GM10266 (cell line): ENCODE measurements at regions not wholly inside any gene's neighbourhood (a gene's known extent, or its start where the extent isn't known, plus 50 kb on each side); places are given as distances from the start of the nearest gene placed in this dataset.
"Not testable (repeated sequence)": the region's sequence is repeated elsewhere in the genome, so short reads cannot be mapped to it uniquely, and the experiment has no call there.

ENCODE experiments used
- DNase-seq: peaks from one replicate; pipeline ENCODE4 v3.0.0; 2012; ENCODE audit errors: extremely low spot score
- TF ChIP-seq, protein P1 (sequence below): IDR thresholded peaks from 2 replicates; pipeline ENCODE4 v1.5.1; 2012; ENCODE audit warnings: mild to moderate bottlenecking, low read depth; ENCODE audit not compliant: control insufficient read depth, insufficient read depth; ENCODE audit errors: missing control alignments

DNA sequence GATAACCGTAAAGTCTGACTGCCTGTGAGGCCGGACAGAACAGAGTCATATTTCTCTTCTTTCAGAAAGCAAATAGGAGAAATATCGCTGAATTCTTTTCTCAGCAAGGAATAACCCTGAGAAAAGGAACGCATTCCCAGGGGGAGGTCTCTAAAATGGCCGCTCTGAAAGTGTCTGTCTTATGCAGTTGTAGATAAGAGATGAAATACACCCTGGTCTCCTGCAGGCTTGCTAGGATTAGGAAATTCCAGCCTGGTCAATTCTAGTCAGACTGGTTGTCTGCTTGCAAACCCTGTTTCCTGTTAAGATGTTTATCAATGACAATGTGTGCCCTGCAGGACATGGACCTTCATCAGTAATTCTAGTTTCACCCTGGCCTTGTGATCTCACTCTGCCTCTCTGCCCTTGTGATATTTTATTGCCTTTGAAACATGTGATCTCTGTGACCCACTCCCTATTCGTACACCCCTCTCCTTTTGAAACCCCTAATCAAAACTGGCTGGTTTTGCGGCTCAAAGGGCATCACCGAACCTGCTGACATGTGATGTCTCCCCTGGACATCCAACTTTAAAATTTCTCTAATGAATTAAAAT lies 934.8 kb upstream of the SPRY2 start:
- DNase-seq, result no peak
- TF ChIP-seq, protein P1, sequence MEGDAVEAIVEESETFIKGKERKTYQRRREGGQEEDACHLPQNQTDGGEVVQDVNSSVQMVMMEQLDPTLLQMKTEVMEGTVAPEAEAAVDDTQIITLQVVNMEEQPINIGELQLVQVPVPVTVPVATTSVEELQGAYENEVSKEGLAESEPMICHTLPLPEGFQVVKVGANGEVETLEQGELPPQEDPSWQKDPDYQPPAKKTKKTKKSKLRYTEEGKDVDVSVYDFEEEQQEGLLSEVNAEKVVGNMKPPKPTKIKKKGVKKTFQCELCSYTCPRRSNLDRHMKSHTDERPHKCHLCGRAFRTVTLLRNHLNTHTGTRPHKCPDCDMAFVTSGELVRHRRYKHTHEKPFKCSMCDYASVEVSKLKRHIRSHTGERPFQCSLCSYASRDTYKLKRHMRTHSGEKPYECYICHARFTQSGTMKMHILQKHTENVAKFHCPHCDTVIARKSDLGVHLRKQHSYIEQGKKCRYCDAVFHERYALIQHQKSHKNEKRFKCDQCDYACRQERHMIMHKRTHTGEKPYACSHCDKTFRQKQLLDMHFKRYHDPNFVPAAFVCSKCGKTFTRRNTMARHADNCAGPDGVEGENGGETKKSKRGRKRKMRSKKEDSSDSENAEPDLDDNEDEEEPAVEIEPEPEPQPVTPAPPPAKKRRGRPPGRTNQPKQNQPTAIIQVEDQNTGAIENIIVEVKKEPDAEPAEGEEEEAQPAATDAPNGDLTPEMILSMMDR, result no peak

DNA sequence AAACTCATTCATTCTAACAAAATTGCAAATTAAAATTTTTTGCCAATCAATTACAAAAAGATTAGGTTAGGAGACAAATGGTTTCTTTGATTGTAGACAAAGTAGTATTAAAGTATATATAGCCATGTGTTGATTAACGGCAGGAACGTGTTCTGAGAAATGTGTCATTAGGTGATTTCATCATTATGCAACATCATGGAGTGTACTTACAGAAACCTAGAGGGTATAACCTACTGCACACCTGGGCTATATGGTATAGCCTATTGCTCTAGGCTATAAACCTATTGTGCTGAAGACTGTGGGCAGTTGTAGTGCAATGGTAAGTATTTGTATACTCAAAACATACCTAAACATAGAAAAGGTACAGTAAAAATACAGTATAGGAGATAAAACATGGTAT lies 906.8 kb upstream of the SPRY2 start:
- DNase-seq, result no peak
- TF ChIP-seq, protein P1, result no peak

DNA sequence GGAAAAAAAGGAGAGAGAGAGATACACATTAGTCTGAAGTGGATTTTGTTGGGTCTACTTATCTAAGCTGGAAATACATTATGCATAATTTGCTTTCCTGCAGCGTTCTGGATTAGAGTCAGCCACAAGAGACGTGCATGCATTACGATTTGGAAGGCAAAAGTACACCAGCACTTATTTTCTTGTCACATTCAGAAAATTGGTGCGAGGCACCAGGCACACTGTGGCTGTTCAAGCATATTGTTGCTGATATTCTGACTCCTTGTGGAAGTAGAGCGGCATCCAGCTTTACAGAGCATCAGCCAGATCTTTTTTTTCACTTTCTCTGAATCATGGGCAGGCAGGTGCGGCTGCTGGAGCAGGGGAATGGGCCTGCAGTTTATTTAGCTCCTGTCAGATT lies 905.6 kb upstream of the SPRY2 start:
- TF ChIP-seq, protein P1, result no peak
- DNase-seq, result no peak

DNA sequence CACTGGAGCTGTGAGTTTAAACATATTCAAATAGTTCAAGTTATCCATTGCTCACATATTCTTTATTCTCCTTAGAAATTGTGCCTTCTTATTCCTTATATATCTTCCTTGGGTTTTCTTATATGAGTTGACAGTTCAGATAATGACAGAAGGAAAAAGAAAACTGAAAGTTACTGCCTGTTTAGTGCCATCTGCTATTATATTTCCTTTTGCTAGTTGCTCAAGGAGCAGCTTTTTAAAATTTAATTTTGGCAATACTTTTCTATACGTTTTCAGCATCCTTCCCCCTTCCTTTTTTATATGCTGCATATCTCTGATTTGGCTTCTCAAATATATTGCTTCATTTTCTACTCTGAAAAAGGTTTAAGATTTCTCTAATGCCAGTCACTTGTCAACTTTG lies 903.1 kb upstream of the SPRY2 start:
- no peak for DNase-seq
- TF ChIP-seq, protein P1, result no peak

DNA sequence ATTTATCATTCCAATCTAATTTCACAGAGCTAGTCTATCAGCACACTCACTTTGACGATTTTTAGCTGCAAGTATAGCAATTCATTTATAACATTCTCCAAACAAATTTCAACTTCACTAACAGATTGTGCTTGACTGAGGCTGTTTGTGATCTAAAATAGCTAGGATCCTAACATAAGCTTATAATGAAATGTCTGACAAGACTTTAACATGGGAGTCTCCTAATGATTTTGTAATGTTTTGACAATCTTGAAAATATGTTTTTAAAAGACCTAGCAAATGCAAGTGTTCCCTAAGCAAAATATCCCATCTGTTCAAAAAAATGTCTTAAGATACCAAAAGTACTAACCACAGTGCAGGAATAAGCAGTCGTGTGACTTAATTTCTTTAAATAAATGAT lies 889.5 kb upstream of the SPRY2 start:
- TF ChIP-seq, protein P1, result no peak
- DNase-seq, result no peak

DNA sequence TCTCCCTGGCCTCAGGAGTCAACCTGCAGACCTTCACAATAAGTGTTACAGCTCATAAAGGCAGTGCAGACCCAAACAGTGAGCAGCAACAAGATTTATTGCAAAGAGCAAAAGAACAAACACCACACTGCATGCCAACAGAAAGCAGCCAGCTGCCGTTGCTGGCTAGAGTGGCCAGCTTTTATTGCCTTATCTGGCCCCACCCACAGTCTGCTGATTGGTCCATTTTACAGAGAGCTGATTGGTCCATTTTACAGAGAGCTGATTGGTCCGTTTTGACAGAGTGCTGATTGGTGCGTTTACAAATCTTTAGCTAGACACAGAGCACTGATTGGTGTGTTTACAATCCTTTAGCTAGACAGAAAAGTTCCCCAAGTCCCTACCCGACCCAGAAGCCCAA lies 885.9 kb upstream of the SPRY2 start:
- not testable (repeated sequence) for DNase-seq

DNA sequence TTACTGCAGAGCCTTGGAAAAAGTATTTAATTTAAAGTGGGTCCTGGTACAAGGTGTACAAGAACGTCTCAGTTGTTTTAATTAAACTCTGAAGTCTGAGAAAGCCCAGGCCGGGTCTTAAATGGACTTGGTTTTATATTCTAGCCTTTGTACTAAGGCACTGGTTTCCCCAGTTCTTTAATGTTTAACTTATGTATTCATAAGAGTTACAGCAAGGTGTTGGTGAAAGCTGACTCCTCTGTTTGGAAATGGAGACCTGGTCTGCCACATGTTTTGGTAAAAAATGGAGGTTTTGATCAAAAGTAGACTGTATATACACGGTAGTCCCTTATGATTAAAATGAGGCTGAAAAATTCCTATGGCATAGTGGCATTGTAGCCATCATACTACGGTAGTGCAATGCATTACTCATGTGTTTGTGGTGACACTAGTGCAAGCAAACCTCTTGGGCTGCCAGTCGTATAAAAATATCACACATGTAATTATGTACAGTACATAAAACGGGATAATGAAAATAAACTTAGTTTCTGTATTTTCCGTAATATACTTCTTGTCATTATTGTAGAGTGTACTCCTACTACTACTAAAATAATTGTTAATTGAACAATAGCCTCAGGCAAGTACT lies 883.4 kb upstream of the SPRY2 start:
- no peak for DNase-seq
- TF ChIP-seq, protein P1, result no peak

DNA sequence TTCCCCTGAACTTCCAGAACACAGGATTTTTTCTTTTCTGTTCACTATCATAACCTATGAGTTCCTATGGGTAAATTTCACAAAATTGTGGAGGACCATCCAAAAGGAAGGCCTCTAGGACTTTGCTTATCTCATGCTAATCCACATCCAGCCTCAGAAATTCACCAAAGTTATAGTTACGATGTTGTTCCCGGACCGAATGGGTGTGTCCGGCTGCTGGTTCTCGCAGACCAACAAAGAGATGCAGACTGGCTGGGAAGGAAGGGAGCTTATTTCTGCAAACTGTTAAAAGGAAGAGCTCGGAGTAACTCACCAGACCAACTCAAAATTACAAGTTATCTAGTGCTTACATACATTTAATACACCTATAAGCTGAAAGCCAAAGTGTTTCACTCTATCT lies 882.9 kb upstream of the SPRY2 start:
- no peak for DNase-seq
- TF ChIP-seq, protein P1, result no peak
